Testis (tissue), 2 donors: ENCODE measurements at regions not wholly inside any gene's neighbourhood (a gene's known extent, or its start where the extent isn't known, plus 50 kb on each side); places are given as distances from the start of the nearest gene placed in this dataset.

ENCODE experiments used
- DNase-seq: peaks from one replicate; pipeline ENCODE4 v3.0.0-alpha.2; 2019
- H3K27ac ChIP-seq, 2 donors: fragments of 200-600 bp; sonication (generic); one replicate each; pipeline ENCODE4 v1.5.1; 2019
- H3K27me3 ChIP-seq: fragments of 200-600 bp; sonication (generic); one replicate; pipeline ENCODE4 v1.5.1; 2019
- H3K36me3 ChIP-seq: fragments of 200-600 bp; sonication (generic); one replicate; pipeline ENCODE4 v1.5.1; 2017; ENCODE audit warnings: low read depth; ENCODE audit errors: missing control alignments
- H3K4me1 ChIP-seq: fragments of 200-600 bp; sonication (generic); one replicate; pipeline ENCODE4 v1.5.1; 2019
- H3K4me3 ChIP-seq, 2 donors: fragments of 200-600 bp; sonication (generic); one replicate each; pipeline ENCODE4 v1.5.1; 2017 to 2019
- H3K9me3 ChIP-seq: fragments of 200-600 bp; sonication (generic); one replicate; pipeline ENCODE4 v1.5.1; 2017
- CTCF ChIP-seq, 3 experiments: fragments of 450-650 bp in 2 of 3; fragments of 200-600 bp in 1 of 3; sonication (generic) in 1 of 3; IDR thresholded peaks; one replicate each; pipeline ENCODE4 v1.5.1; 2016 to 2019; ENCODE audit warnings: antibody characterized with exemption in 3 of 3, mild to moderate bottlenecking in 2 of 3, moderate library complexity in 1 of 3
- POLR2A ChIP-seq: fragments of 450-650 bp; IDR thresholded peaks from one replicate; pipeline ENCODE4 v1.6.1; 2017; ENCODE audit warnings: antibody characterized with exemption, mild to moderate bottlenecking, moderate library complexity
- WGBS, 2 donors: methylation state at CpG; one replicate each; pipeline ENCODE4 v1.1.5; 2018; 5-methylcytosine and 5-hydroxymethylcytosine counted together
- intact Hi-C: fragments of 100-400 bp; cut with DNase I; formaldehyde crosslinking; loops from one replicate; pipeline ENCODE4 v1.15.1; 2023; ENCODE audit warnings: low total_unique reads

DNA sequence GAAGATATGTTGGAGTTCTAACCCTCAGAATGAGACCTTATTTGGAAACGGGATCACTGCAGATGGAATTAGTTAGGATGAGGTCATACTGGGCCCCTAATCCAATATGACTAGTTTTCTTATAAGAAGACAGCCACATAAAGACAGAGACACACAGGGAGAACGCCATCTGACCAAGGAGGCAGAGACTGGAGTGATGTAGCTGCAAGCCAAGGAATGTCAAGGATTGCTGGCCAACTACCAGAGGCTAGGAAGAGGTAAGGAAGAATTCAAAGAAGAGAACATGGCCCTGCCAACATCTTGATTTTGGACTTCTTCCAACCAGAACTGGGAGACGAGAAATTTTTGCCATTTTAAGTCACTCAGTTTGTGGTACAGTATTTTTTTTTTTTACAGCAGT, 152.8 kb upstream of the DIPK2B start:
- TF ChIP-seq POLR2A (no peak), CTCF (IDR thresholded peaks at IDR 0.05) (no peak)
- Histone ChIP-seq H3K27me3 (no peaks in the 10 kb centered on the region), H3K4me3 (no peak overlapping the region), H3K27ac (no peak overlapping the region), H3K36me3 (no peaks in the 10 kb centered on the region), H3K9me3 (no peaks in the 10 kb centered on the region), H3K4me1 (no peaks in the 10 kb centered on the region)
- intact Hi-C loops: no loop called here
- WGBS, 2 donors: 75 to 78% methylated on average over 3 of the region's 3 CpGs
- DNase-seq: no peak

DNA sequence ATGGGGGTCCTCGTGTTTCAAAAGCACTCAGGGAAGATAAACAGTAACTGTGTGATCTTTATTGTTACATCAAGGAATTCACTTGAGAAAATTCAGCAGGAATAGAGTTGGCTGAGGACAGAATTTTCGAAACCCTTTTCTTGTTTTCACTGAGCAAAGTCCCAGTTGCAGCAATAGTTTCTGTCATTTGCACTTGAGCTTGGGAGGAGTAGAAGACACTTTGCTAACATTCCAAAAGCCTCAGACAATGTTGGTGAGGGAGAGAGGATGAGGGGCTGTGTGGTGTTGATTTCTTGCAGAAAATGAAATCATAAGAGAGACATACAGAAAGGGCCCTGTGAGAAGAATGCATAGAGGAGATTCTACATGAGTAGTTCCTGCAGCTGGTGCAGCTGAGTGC, 151.9 kb upstream of the DIPK2B start:
- Histone ChIP-seq H3K9me3 (no peaks in the 10 kb centered on the region), H3K36me3 (no peaks in the 10 kb centered on the region), H3K27ac (no peak overlapping the region), H3K27me3 (no peaks in the 10 kb centered on the region), H3K4me3 (no peak overlapping the region), H3K4me1 (no peaks in the 10 kb centered on the region)
- intact Hi-C loops: no loop called here
- TF ChIP-seq POLR2A (no peak), CTCF (IDR thresholded peaks at IDR 0.05) (no peak)
- DNase-seq: no peak
- WGBS, 2 donors: 47 to 85% methylated on average over 2 of the region's 2 CpGs

- no peak overlapping the region for H3K4me3 ChIP-seq
- no peaks in the 10 kb centered on the region for H3K9me3 ChIP-seq
- H3K36me3 ChIP-seq: no peaks in the 10 kb centered on the region
- DNase-seq: no peak
- 59 to 62% methylated on average over 2 of the region's 2 CpGs for WGBS, 2 donors
- no peaks in the 10 kb centered on the region for H3K27me3 ChIP-seq
- no peaks in the 10 kb centered on the region for H3K4me1 ChIP-seq
- no peak for TF ChIP-seq POLR2A
- TF ChIP-seq CTCF (IDR thresholded peaks at IDR 0.05): no peak
- no peak overlapping the region for H3K27ac ChIP-seq
- intact Hi-C loops: no loop called here
Measured at GRCh38 chrX:45351478-45351877, 150.8 kb upstream of the DIPK2B start.

DNA sequence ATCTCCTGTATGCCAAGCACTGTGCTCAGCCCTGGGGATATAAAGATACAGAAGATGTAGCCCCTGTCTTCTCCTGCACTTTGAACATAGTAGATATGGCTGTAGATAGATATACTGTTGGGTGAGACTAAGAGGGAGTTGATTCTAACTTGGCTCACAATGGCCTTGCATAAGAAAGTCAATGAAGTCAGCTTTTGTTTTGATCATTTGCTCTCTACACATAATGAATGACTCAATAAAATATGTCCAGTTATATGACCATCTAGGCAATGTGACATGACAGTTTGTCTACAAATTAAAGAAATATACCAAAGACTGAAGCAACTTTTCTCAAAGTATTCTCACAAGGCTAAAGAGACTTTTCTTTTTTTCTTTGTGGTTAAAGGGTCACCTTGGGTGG, 147.6 kb upstream of the DIPK2B start:
- intact Hi-C loops: no loop called here
- Histone ChIP-seq H3K4me1 (no peaks in the 10 kb centered on the region), H3K36me3 (no peaks in the 10 kb centered on the region), H3K27ac (no peak overlapping the region), H3K4me3 (no peak overlapping the region), H3K9me3 (no peaks in the 10 kb centered on the region), H3K27me3 (no peaks in the 10 kb centered on the region)
- no peak for DNase-seq
- TF ChIP-seq POLR2A (no peak), CTCF (IDR thresholded peaks at IDR 0.05) (no peak)

GRCh38 chrX:45347877-45348276, 147.2 kb upstream of the DIPK2B start:
- no peak for TF ChIP-seq POLR2A
- no peak for TF ChIP-seq CTCF (IDR thresholded peaks at IDR 0.05)

More at GRCh38 chrX:45347877-45348276, 147.2 kb upstream of the DIPK2B start:
- Histone ChIP-seq H3K27me3 (no peaks in the 10 kb centered on the region), H3K4me1 (no peaks in the 10 kb centered on the region), H3K4me3 (no peak overlapping the region), H3K36me3 (no peaks in the 10 kb centered on the region), H3K27ac (no peak overlapping the region), H3K9me3 (no peaks in the 10 kb centered on the region)
- no peak for DNase-seq
- intact Hi-C loops: no loop called here
